ENCODE measurements at regions not wholly inside any gene's neighbourhood (a gene's known extent, or its start where the extent isn't known, plus 50 kb on each side); places are given as distances from the start of the nearest gene placed in this dataset.

DNA sequence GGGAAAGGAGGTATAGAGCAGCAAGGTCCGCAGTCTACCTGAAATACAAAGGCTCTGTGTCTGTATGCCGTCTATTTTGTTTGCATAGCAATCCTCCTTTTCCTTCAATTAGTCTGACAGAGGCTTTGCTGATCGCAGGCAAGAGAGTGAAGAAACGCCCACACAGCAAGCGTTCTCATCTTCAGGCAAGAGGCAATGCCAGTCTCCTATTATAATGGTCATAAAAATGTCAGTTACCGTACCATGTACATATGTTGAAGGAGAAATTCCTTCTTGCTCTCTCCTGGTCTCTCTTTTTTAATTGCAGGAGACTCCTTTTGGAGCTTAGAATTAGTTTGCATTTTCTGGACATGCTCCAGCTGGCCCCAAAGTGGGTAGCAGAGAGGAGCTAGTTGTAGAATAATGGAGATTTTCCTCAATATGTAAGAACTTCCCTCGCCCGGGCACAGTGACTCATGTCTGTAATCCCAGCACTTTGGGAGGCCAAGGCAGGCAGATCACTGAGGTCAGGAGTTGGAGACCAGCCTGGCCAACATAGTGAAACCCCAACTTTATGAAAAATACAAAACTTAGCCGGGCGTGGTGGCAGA is 139.5 kb downstream of the PFKFB3 start:
- no peak for ATAC-seq
- intact Hi-C loops (cut with DNase I), result no loop called here
- H3K4me3 ChIP-seq, result no peak overlapping the region
- no peak for DNase-seq
- H3K9me3 ChIP-seq, result no peaks in the 10 kb centered on the region
- H3K4me1 ChIP-seq, result peaks cover 2 to 9% of the 10 kb centered on the region in 2 donors
- H3K27ac ChIP-seq, result no peak overlapping the region
- TF ChIP-seq, protein P1, sequence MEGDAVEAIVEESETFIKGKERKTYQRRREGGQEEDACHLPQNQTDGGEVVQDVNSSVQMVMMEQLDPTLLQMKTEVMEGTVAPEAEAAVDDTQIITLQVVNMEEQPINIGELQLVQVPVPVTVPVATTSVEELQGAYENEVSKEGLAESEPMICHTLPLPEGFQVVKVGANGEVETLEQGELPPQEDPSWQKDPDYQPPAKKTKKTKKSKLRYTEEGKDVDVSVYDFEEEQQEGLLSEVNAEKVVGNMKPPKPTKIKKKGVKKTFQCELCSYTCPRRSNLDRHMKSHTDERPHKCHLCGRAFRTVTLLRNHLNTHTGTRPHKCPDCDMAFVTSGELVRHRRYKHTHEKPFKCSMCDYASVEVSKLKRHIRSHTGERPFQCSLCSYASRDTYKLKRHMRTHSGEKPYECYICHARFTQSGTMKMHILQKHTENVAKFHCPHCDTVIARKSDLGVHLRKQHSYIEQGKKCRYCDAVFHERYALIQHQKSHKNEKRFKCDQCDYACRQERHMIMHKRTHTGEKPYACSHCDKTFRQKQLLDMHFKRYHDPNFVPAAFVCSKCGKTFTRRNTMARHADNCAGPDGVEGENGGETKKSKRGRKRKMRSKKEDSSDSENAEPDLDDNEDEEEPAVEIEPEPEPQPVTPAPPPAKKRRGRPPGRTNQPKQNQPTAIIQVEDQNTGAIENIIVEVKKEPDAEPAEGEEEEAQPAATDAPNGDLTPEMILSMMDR (IDR thresholded peaks at IDR 0.05), result no peak
- H3K36me3 ChIP-seq, result no peaks in the 10 kb centered on the region
- H3K27me3 ChIP-seq, result no peaks in the 10 kb centered on the region

GRCh38 chr10:6343305-6344010 is 140.7 kb downstream of the PFKFB3 start:
- no peaks in the 10 kb centered on the region for H3K36me3 ChIP-seq
- DNase-seq (no peak), ATAC-seq (no peak)
- no peak overlapping the region for H3K27ac ChIP-seq
- no peaks in the 10 kb centered on the region for H3K9me3 ChIP-seq
- no peaks in the 10 kb centered on the region for H3K27me3 ChIP-seq
- intact Hi-C loops (cut with DNase I), result no loop called here
- H3K4me1 ChIP-seq, result peaks cover 15 to 21% of the 10 kb centered on the region in 2 donors
- no peak overlapping the region for H3K4me3 ChIP-seq
- TF ChIP-seq, protein P1 (IDR thresholded peaks at IDR 0.05), result no peak

GRCh38 chr10:6345404-6345803 is 142.7 kb downstream of the PFKFB3 start:
- H3K27ac ChIP-seq, result no peak overlapping the region
- intact Hi-C loops (cut with DNase I), result no loop called here
- TF ChIP-seq, protein P1 (IDR thresholded peaks at IDR 0.05), result no peak

GRCh38 chr10:6346631-6347030 is 143.9 kb downstream of the PFKFB3 start:
- no peak for ATAC-seq

More at GRCh38 chr10:6345404-6345803, 142.7 kb downstream of the PFKFB3 start:
- no peak overlapping the region for H3K4me3 ChIP-seq
- no peaks in the 10 kb centered on the region for H3K36me3 ChIP-seq
- DNase-seq, result no peak
- no peaks in the 10 kb centered on the region for H3K27me3 ChIP-seq
- peaks cover 16 to 38% of the 10 kb centered on the region in 2 donors for H3K4me1 ChIP-seq
- no peak for ATAC-seq
- H3K9me3 ChIP-seq, result no peaks in the 10 kb centered on the region

GRCh38 chr10:6347391-6347951 is 144.7 kb downstream of the PFKFB3 start:
- no peaks in the 10 kb centered on the region for H3K9me3 ChIP-seq
- peaks cover 16 to 38% of the 10 kb centered on the region in 2 donors for H3K4me1 ChIP-seq
- peak overlapping the region in 1 of 2 donors; percentile 81 for H3K27ac ChIP-seq
- H3K36me3 ChIP-seq, result no peaks in the 10 kb centered on the region
- DNase-seq (no peak), ATAC-seq (peak; percentile 13)
- H3K4me3 ChIP-seq, result no peak overlapping the region
- TF ChIP-seq, protein P1 (IDR thresholded peaks at IDR 0.05), result no peak
- no peaks in the 10 kb centered on the region for H3K27me3 ChIP-seq
- intact Hi-C loops (cut with DNase I), result no loop called here

More at GRCh38 chr10:6346631-6347030, 143.9 kb downstream of the PFKFB3 start:
- TF ChIP-seq, protein P1 (IDR thresholded peaks at IDR 0.05), result no peak
- intact Hi-C loops (cut with DNase I), result no loop called here
- Histone ChIP-seq H3K36me3 (no peaks in the 10 kb centered on the region), H3K9me3 (no peaks in the 10 kb centered on the region), H3K27ac (peak overlapping the region in 1 of 2 donors; percentile 81), H3K27me3 (no peaks in the 10 kb centered on the region), H3K4me3 (no peak overlapping the region), H3K4me1 (peaks cover 16 to 38% of the 10 kb centered on the region in 2 donors)
- no peak for DNase-seq

Measured in left lung (tissue), 4 donors.